Lower leg skin (tissue), 3 donors: ENCODE measurements at regions not wholly inside any gene's neighbourhood (a gene's known extent, or its start where the extent isn't known, plus 50 kb on each side); places are given as distances from the start of the nearest gene placed in this dataset.

Experiments used
- POLR2A ChIP-seq, 2 donors: fragments of 450-650 bp; IDR thresholded peaks; one replicate each; pipeline ENCODE4 v1.6.1; 2016 to 2017; ENCODE audit warnings: antibody characterized with exemption in 2 of 2, mild to moderate bottlenecking in 1 of 2, moderate library complexity in 1 of 2
- TF ChIP-seq, protein P1 (sequence below), 3 donors: fragments of 450-650 bp; IDR thresholded peaks; one replicate each; pipeline ENCODE4 v1.5.1; 2016; ENCODE audit warnings: antibody characterized with exemption in 3 of 3, mild to moderate bottlenecking in 3 of 3, moderate library complexity in 2 of 3

DNA sequence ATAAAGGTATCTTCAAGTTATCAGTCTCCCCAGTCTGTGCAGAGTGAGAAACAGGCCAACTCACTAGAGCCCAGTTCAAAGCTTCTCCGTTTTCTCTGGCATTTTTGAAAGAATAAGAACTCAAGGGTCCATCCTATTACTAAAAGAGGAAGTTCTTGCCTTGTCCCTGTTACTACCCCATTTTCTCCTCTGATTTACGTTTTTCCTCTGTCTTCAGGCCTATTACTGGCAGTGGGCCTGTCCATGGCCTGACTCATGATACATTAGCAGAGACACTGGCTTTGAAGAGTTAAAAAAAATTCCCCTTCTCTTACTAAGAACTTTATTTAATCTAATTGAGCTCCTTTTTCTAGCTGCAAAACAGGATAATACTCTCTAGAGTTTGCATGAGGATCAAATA lies 624.0 kb upstream of the KLF4 start:
- TF ChIP-seq, protein P1, sequence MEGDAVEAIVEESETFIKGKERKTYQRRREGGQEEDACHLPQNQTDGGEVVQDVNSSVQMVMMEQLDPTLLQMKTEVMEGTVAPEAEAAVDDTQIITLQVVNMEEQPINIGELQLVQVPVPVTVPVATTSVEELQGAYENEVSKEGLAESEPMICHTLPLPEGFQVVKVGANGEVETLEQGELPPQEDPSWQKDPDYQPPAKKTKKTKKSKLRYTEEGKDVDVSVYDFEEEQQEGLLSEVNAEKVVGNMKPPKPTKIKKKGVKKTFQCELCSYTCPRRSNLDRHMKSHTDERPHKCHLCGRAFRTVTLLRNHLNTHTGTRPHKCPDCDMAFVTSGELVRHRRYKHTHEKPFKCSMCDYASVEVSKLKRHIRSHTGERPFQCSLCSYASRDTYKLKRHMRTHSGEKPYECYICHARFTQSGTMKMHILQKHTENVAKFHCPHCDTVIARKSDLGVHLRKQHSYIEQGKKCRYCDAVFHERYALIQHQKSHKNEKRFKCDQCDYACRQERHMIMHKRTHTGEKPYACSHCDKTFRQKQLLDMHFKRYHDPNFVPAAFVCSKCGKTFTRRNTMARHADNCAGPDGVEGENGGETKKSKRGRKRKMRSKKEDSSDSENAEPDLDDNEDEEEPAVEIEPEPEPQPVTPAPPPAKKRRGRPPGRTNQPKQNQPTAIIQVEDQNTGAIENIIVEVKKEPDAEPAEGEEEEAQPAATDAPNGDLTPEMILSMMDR (IDR thresholded peaks at IDR 0.05) = no peak
- TF ChIP-seq POLR2A (IDR thresholded peaks at IDR 0.05) = no peak
